ENCODE measurements at regions not wholly inside any gene's neighbourhood (a gene's known extent, or its start where the extent isn't known, plus 50 kb on each side); places are given as distances from the start of the nearest gene placed in this dataset.

- no peaks in the 10 kb centered on the region for H3K36me3 ChIP-seq (ENCODE audit: control insufficient read depth in 2 of 4, insufficient read depth in 4 of 4, low read length in 3 of 4)
- H3K14ac ChIP-seq (ENCODE audit: insufficient read length): no peak overlapping the region
- no peak overlapping the region for H3K9ac ChIP-seq (replicated peaks in 1 of 4; ENCODE audit: extremely low read depth in 1 of 4, low read depth in 3 of 4, low read length in 3 of 4)
- no peak overlapping the region for H3K18ac ChIP-seq (ENCODE audit: extremely low read depth, low read length)
- H3K4me1 ChIP-seq (replicated peaks in 1 of 4; ENCODE audit: control insufficient read depth in 3 of 4, insufficient read depth in 4 of 4, low read length in 3 of 4): peaks cover 0 to under 1% (median 0%) of the 10 kb centered on the region in 4 experiments; a peak in 3 of 7 replicates
- WGBS, 2 experiments (ENCODE audit: extremely low coverage in 1 of 2, insufficient coverage in 1 of 2, insufficient read length in 1 of 2, insufficient replicate concordance in 2 of 2, low coverage in 1 of 2, low lambda C conversion rate in 2 of 2, missing lambda C conversion rate in 1 of 2): 95% methylated on average over 2 of the region's 2 CpGs; no CpG with 5 or more reads in 1 of the 2 experiments
- H4K91ac ChIP-seq (replicated peaks; ENCODE audit: insufficient read length, low read length): no peak overlapping the region
- H3K79me1 ChIP-seq (ENCODE audit: low read depth, low read length): no peaks in the 10 kb centered on the region
- no peak for FAIRE-seq
- ChIA-PET POLR2A (ENCODE audit: partially characterized antibody) (no interaction called here), CTCF (ENCODE audit: partially characterized antibody) (no interaction called here)
- no peak overlapping the region for H3K4ac ChIP-seq (replicated peaks; ENCODE audit: insufficient read length, low read depth, low read length)
- no peak for TF ChIP-seq TAF1 (IDR thresholded peaks at IDR 0.05; ENCODE audit: low read depth, low read length)
- TF ChIP-seq SIN3A (conservative IDR thresholded peaks at IDR 0.05 in 1 of 2, IDR thresholded peaks at IDR 0.05 in 1 of 2; ENCODE audit: low read depth in 1 of 2, low read length in 2 of 2): no peak
- TF ChIP-seq SP2 (IDR thresholded peaks at IDR 0.05; ENCODE audit: low read length): no peak
- TF ChIP-seq CBX5 (IDR thresholded peaks at IDR 0.05; ENCODE audit: low read depth, low read length): no peak
- no peak for TF ChIP-seq SIRT6 (IDR thresholded peaks at IDR 0.05; ENCODE audit: low read length)
- no peak for TF ChIP-seq RXRA (IDR thresholded peaks at IDR 0.05; ENCODE audit: insufficient read depth, low read depth, low read length)
- TF ChIP-seq EP300 (IDR thresholded peaks at IDR 0.05; ENCODE audit: borderline replicate concordance in 1 of 2, low read depth in 2 of 2, low read length in 2 of 2): no peak
- no peak for TF ChIP-seq ATF3 (IDR thresholded peaks at IDR 0.05; ENCODE audit: insufficient read depth, low read depth, low read length)
- TF ChIP-seq BACH1 (IDR thresholded peaks at IDR 0.05; ENCODE audit: low read length): no peak
- TF ChIP-seq BRCA1 (IDR thresholded peaks at IDR 0.05; ENCODE audit: low read depth, low read length): no peak
- no peak overlapping the region for H2BK20ac ChIP-seq (ENCODE audit: low read length)
- H3K9me3 ChIP-seq (ENCODE audit: insufficient read depth in 2 of 2, low read depth in 1 of 2, low read length in 1 of 2): no peaks in the 10 kb centered on the region
- H4K20me1 ChIP-seq (replicated peaks in 1 of 2; ENCODE audit: control insufficient read depth in 1 of 2, insufficient read depth in 2 of 2, low read length in 2 of 2): no peaks in the 10 kb centered on the region
- no peak overlapping the region for H2BK12ac ChIP-seq (ENCODE audit: low read depth, low read length)
- H3K27ac ChIP-seq (ENCODE audit: low read depth, low read length): no peak overlapping the region
- no peak for DNase-seq (ENCODE audit: low read depth in 1 of 2, low spot score in 2 of 2)
- no peak overlapping the region for H2BK5ac ChIP-seq (ENCODE audit: low read depth, low read length)
- H3K4me3 ChIP-seq (ENCODE audit: extremely low read depth in 1 of 4, insufficient read depth in 2 of 4, low read depth in 3 of 4, low read length in 4 of 4): no peak overlapping the region
- H3K79me2 ChIP-seq (ENCODE audit: control insufficient read depth in 1 of 2, insufficient read depth in 2 of 2, low read length in 2 of 2): no peaks in the 10 kb centered on the region
- H3K23me2 ChIP-seq (ENCODE audit: low read depth, low read length): no peaks in the 10 kb centered on the region
- H3K23ac ChIP-seq (ENCODE audit: insufficient read length): no peak overlapping the region
- H2BK15ac ChIP-seq (ENCODE audit: low read length): no peak overlapping the region
- H2BK120ac ChIP-seq (replicated peaks; ENCODE audit: low read depth, low read length): no peak overlapping the region
- H2AFZ ChIP-seq (ENCODE audit: low read length): no peak overlapping the region
- no peak overlapping the region for H3K56ac ChIP-seq (replicated peaks; ENCODE audit: insufficient read length, low read depth, low read length)
- H3K27me3 ChIP-seq (replicated peaks in 1 of 4; ENCODE audit: control insufficient read depth in 3 of 4, extremely low read depth in 1 of 4, insufficient read depth in 3 of 4, low read length in 3 of 4): no peaks in the 10 kb centered on the region
- no peak overlapping the region for H2AK5ac ChIP-seq (ENCODE audit: low read depth, low read length)
- H4K5ac ChIP-seq (ENCODE audit: insufficient read length, low read depth, low read length): no peak overlapping the region
- H4K8ac ChIP-seq (ENCODE audit: extremely low read depth, insufficient read depth, low read length): no peak overlapping the region
- H3K4me2 ChIP-seq (ENCODE audit: insufficient read depth in 1 of 2, low read depth in 2 of 2, low read length in 2 of 2): no peak overlapping the region
These were observed 204.7 kb upstream of the VSTM2A start for GRCh38 chr7:54337466-54337865.

Measured in H1 (cell line).